ENCODE measurements at regions not wholly inside any gene's neighbourhood (a gene's known extent, or its start where the extent isn't known, plus 50 kb on each side); places are given as distances from the start of the nearest gene placed in this dataset.

DNA sequence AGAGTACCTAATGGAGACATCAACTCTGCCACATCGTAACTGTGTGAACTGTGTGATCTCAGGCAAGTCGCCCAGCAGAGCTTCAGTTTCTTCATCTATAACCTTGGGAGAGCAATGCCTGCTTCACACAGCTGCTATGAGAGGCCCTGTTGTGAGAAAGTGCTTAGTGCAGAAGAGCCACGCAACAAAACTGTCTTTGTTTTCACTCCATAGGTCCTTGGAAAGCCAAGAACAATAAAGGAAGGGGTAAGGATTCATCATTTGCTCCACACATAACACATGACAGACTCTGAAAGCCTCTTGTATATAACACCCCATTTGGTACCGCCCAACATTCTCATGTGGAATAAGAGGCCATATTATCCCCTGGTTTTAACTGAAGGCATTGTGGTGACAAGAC lies 231.9 kb upstream of the ISX start:
- TF ChIP-seq POLR2A (IDR thresholded peaks at IDR 0.05): no peak
- TF ChIP-seq, protein P1, sequence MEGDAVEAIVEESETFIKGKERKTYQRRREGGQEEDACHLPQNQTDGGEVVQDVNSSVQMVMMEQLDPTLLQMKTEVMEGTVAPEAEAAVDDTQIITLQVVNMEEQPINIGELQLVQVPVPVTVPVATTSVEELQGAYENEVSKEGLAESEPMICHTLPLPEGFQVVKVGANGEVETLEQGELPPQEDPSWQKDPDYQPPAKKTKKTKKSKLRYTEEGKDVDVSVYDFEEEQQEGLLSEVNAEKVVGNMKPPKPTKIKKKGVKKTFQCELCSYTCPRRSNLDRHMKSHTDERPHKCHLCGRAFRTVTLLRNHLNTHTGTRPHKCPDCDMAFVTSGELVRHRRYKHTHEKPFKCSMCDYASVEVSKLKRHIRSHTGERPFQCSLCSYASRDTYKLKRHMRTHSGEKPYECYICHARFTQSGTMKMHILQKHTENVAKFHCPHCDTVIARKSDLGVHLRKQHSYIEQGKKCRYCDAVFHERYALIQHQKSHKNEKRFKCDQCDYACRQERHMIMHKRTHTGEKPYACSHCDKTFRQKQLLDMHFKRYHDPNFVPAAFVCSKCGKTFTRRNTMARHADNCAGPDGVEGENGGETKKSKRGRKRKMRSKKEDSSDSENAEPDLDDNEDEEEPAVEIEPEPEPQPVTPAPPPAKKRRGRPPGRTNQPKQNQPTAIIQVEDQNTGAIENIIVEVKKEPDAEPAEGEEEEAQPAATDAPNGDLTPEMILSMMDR (IDR thresholded peaks at IDR 0.05): no peak

Measured in testis (tissue), 2 donors.